Calu3 (cell line): ENCODE measurements at regions not wholly inside any gene's neighbourhood (a gene's known extent, or its start where the extent isn't known, plus 50 kb on each side); places are given as distances from the start of the nearest gene placed in this dataset.
"Not testable (repeated sequence)": the region's sequence is repeated elsewhere in the genome, so short reads cannot be mapped to it uniquely, and the experiment has no call there.

ENCODE experiments used
- BruUV-seq: library from RNA; stranded (reverse); fragments of 400-500 nt; replicated peaks from 2 replicates; lab custom pipeline; 2021; lab: Mats Ljungman, UMichigan
- CTCF ChIA-PET: fragments of 300-600 bp; sonication (Branson Sonifier 250); formaldehyde crosslinking; loops from one replicate; lab custom pipeline; 2022; ENCODE audit warnings: antibody characterized with exemption; lab: Charles Lee
- DNase-seq: peaks from one replicate; pipeline ENCODE4 v3.0.0; 2022
- H3K27ac Mint-ChIP-seq: one replicate; pipeline ENCODE4 v1.8.0; 2022; ENCODE audit warnings: mixed read lengths; ENCODE audit not compliant: unreplicated experiment
- H3K27me3 Mint-ChIP-seq: one replicate; pipeline ENCODE4 v1.8.0; 2022; ENCODE audit warnings: mixed read lengths; ENCODE audit not compliant: unreplicated experiment
- H3K36me3 Mint-ChIP-seq: one replicate; pipeline ENCODE4 v1.8.0; 2022; ENCODE audit warnings: mild to moderate bottlenecking, moderate library complexity, mixed read lengths; ENCODE audit not compliant: insufficient read depth, unreplicated experiment
- H3K4me1 Mint-ChIP-seq: one replicate; pipeline ENCODE4 v1.8.0; 2022; ENCODE audit warnings: mild to moderate bottlenecking, low read depth, mixed read lengths; ENCODE audit not compliant: unreplicated experiment
- H3K4me3 Mint-ChIP-seq: one replicate; pipeline ENCODE4 v1.8.0; 2022; ENCODE audit warnings: mild to moderate bottlenecking, low read depth, moderate library complexity, mixed read lengths; ENCODE audit not compliant: unreplicated experiment
- H3K9me3 Mint-ChIP-seq: one replicate; pipeline ENCODE4 v1.8.0; 2022; ENCODE audit warnings: low read depth, mixed read lengths; ENCODE audit not compliant: unreplicated experiment
- intact Hi-C: fragments of 100-400 bp; cut with micrococcal nuclease; formaldehyde crosslinking; loops from one replicate; pipeline ENCODE4 v1.10.0; 2022; ENCODE audit not compliant: unreplicated experiment
- TF ChIP-seq, protein P1 (sequence below): fragments of 200-600 bp; IDR thresholded peaks from one replicate; pipeline ENCODE4 v1.8.0; 2022; ENCODE audit warnings: antibody characterized with exemption; ENCODE audit not compliant: unreplicated experiment

DNA sequence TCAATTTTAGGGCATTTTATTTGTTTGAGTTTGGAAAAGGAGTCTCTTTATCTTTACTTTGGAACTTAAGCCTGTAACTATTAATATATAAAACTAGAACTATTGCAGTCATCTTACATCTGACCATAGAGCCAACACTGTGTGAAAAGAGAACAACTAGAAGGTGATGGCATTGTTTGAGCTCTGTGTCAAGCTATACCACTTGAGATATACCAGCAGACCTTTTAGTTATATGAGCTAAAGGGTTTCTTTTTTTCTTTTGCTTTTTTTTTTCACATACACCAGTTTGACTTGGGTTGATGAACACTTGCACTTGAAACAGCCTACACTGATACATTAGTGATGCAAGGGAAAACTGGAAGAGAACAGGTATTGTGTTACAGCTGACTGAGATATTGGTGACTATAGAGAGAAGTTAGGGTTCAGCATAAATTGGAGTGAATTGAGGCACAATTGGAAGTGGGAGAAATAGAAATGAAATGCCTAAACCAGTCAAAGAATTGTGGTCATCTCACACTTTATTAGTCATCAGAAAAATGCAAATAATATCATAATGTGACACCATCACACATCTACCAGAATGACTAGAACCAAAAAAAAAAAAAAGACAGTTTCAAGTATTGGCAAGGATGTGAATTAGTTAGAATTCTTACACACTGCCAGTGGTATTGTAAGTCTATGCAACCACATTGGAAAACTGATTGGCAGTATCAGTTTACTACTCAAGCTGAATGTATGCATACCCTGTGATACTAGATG lies 60.9 kb downstream of the ADRB2 start:
- Mint-ChIP-seq H3K9me3 (peaks cover 9% of the 10 kb centered on the region), H3K27me3 (no peaks in the 10 kb centered on the region), H3K4me1 (no peaks in the 10 kb centered on the region), H3K4me3 (no peak overlapping the region), H3K27ac (no peak overlapping the region), H3K36me3 (no peaks in the 10 kb centered on the region)
- intact Hi-C loops = no loop called here
- BruUV-seq = no TSS peak
- TF ChIP-seq, protein P1, sequence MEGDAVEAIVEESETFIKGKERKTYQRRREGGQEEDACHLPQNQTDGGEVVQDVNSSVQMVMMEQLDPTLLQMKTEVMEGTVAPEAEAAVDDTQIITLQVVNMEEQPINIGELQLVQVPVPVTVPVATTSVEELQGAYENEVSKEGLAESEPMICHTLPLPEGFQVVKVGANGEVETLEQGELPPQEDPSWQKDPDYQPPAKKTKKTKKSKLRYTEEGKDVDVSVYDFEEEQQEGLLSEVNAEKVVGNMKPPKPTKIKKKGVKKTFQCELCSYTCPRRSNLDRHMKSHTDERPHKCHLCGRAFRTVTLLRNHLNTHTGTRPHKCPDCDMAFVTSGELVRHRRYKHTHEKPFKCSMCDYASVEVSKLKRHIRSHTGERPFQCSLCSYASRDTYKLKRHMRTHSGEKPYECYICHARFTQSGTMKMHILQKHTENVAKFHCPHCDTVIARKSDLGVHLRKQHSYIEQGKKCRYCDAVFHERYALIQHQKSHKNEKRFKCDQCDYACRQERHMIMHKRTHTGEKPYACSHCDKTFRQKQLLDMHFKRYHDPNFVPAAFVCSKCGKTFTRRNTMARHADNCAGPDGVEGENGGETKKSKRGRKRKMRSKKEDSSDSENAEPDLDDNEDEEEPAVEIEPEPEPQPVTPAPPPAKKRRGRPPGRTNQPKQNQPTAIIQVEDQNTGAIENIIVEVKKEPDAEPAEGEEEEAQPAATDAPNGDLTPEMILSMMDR = no peak
- no peak for DNase-seq
- CTCF ChIA-PET = no interaction called here

DNA sequence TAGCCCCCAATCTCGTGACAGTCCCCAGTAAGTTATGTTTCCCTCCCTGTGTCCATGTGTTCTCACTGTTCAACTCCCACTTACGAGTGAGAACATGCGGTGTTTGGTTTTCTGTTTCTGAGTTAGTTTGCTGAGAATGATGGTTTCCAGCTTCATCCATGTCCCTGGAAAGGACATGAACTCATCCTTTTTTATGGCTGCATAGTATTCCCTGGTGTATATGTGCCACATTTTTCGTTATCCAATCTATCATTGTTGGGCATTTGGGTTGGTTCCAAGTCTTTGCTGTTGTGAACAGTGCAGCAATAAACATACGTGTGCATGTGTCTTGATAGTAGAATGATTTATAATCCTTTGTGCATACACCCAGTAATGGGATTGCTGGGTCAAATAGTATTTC lies 63.5 kb downstream of the ADRB2 start:
- intact Hi-C loops, H3K27ac Mint-ChIP-seq, DNase-seq, H3K4me1 Mint-ChIP-seq, BruUV-seq, CTCF ChIA-PET, H3K36me3 Mint-ChIP-seq, H3K4me3 Mint-ChIP-seq, H3K27me3 Mint-ChIP-seq: not testable (repeated sequence)
- peaks cover 13% of the 10 kb centered on the region for H3K9me3 Mint-ChIP-seq

DNA sequence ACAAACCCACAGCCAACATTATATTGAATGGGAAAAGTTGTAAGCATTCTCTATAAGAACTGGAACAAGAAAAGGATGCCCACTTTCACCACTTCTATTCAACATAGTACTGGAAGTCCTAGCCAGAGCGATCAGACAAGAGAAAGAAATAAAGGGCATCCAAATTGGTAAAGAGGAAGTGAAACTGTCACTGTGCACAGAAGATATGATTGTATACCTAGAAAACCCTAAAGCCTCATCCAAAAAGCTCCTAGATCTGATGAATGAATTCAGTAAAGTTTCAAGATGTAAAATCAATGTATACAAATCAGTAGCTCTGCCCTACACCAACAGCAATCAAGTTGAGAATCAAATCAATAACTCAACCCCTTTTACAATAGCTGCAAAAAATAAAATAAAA lies 69.0 kb downstream of the ADRB2 start:
- CTCF ChIA-PET, intact Hi-C loops, H3K27ac Mint-ChIP-seq, H3K4me1 Mint-ChIP-seq, H3K27me3 Mint-ChIP-seq, BruUV-seq, H3K36me3 Mint-ChIP-seq, H3K4me3 Mint-ChIP-seq, H3K9me3 Mint-ChIP-seq, DNase-seq: not testable (repeated sequence)

DNA sequence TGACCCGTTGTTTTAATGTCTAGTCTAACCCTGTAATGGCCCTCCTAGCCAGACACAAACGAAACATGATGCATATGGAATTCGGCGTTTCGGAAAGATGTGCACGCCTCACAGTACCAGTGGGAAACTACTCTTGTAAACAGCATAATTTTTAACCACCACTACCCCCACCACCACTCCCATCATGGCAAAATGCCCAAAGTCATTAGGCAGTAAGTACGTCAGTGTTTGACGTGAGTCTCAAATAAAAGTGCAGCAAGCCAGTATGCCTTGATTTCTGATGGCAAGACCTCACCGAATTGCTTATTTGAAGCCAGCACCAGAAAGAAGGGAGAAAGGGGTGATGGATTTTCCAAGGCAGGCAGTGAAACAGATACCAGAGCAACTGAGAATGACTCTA lies 71.4 kb downstream of the ADRB2 start:
- Mint-ChIP-seq H3K4me3 (no peak overlapping the region), H3K36me3 (no peaks in the 10 kb centered on the region), H3K9me3 (peaks cover 6% of the 10 kb centered on the region), H3K27me3 (no peaks in the 10 kb centered on the region), H3K4me1 (no peaks in the 10 kb centered on the region), H3K27ac (no peak overlapping the region)
- no peak for DNase-seq
- TF ChIP-seq, protein P1 = no peak
- intact Hi-C loops = no loop called here
- BruUV-seq = no TSS peak
- CTCF ChIA-PET = no interaction called here

GRCh38 chr5:148898413-148899075 lies 72.1 kb downstream of the ADRB2 start:
- intact Hi-C loops = no loop called here
- TF ChIP-seq, protein P1 = no peak
- Mint-ChIP-seq H3K4me3 (no peak overlapping the region), H3K27ac (no peak overlapping the region), H3K27me3 (no peaks in the 10 kb centered on the region), H3K36me3 (no peaks in the 10 kb centered on the region), H3K9me3 (peaks cover 4% of the 10 kb centered on the region), H3K4me1 (no peaks in the 10 kb centered on the region)
- DNase-seq = no peak
- BruUV-seq = no TSS peak
- CTCF ChIA-PET = no interaction called here
